ENCODE measurements at regions not wholly inside any gene's neighbourhood (a gene's known extent, or its start where the extent isn't known, plus 50 kb on each side); places are given as distances from the start of the nearest gene placed in this dataset.

GRCh38 chr2:120982598-120982997, 246.9 kb downstream of the GLI2 start:
- no peak overlapping the region for H3K27ac ChIP-seq (ENCODE audit: low read depth, low read length)
- no peaks in the 10 kb centered on the region for H3K79me2 ChIP-seq (ENCODE audit: insufficient read depth, low read length)
- no peak overlapping the region for H3K4me2 ChIP-seq (ENCODE audit: low read length)
- no peak overlapping the region for H3K4me3 ChIP-seq (ENCODE audit: insufficient read depth, low read depth, low read length)
- H3K9me3 ChIP-seq (ENCODE audit: insufficient read depth, low read depth, low read length) = no peaks in the 10 kb centered on the region
- H3K36me3 Mint-ChIP-seq (ENCODE audit: low read depth, unreplicated experiment) = peaks cover 38% of the 10 kb centered on the region
- TF ChIP-seq, protein P1, sequence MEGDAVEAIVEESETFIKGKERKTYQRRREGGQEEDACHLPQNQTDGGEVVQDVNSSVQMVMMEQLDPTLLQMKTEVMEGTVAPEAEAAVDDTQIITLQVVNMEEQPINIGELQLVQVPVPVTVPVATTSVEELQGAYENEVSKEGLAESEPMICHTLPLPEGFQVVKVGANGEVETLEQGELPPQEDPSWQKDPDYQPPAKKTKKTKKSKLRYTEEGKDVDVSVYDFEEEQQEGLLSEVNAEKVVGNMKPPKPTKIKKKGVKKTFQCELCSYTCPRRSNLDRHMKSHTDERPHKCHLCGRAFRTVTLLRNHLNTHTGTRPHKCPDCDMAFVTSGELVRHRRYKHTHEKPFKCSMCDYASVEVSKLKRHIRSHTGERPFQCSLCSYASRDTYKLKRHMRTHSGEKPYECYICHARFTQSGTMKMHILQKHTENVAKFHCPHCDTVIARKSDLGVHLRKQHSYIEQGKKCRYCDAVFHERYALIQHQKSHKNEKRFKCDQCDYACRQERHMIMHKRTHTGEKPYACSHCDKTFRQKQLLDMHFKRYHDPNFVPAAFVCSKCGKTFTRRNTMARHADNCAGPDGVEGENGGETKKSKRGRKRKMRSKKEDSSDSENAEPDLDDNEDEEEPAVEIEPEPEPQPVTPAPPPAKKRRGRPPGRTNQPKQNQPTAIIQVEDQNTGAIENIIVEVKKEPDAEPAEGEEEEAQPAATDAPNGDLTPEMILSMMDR (IDR thresholded peaks at IDR 0.05; ENCODE audit: insufficient read depth, low read depth, low read length) = no peak
- TF ChIP-seq EZH2 (IDR thresholded peaks at IDR 0.05; ENCODE audit: insufficient read depth, low read length) = no peak
- DNase-seq (ENCODE audit: low read depth) = no peak
- peaks cover 15% of the 10 kb centered on the region for H3K36me3 ChIP-seq (ENCODE audit: insufficient read depth, low read length)
- peaks cover 11% of the 10 kb centered on the region for H3K4me1 Mint-ChIP-seq (ENCODE audit: low read depth, unreplicated experiment)
- H3K9me3 Mint-ChIP-seq (ENCODE audit: unreplicated experiment) = peaks cover 2% of the 10 kb centered on the region
- H2AFZ ChIP-seq (ENCODE audit: low read depth, low read length) = no peak overlapping the region
- peaks cover 23% of the 10 kb centered on the region for H4K20me1 ChIP-seq (ENCODE audit: insufficient read depth, low read length)
- no peak overlapping the region for H3K9ac ChIP-seq (ENCODE audit: low read length)
- H3K27me3 Mint-ChIP-seq (ENCODE audit: low read depth, unreplicated experiment) = no peaks in the 10 kb centered on the region
- H3K27ac Mint-ChIP-seq (ENCODE audit: unreplicated experiment) = no peak overlapping the region
- H3K4me1 ChIP-seq (ENCODE audit: insufficient read depth, low read length) = no peaks in the 10 kb centered on the region
- no peak for FAIRE-seq
- H3K4me3 Mint-ChIP-seq (ENCODE audit: unreplicated experiment) = no peak overlapping the region
- no peaks in the 10 kb centered on the region for H3K27me3 ChIP-seq (ENCODE audit: insufficient read depth, low read length)

GRCh38 chr2:120983344-120983743, 247.7 kb downstream of the GLI2 start:
- FAIRE-seq = no peak

GRCh38 chr2:120984046-120984445, 248.4 kb downstream of the GLI2 start:
- Mint-ChIP-seq H3K4me3 (ENCODE audit: unreplicated experiment) (no peak overlapping the region), H3K9me3 (ENCODE audit: unreplicated experiment) (peaks cover 2% of the 10 kb centered on the region), H3K36me3 (ENCODE audit: low read depth, unreplicated experiment) (peaks cover 40% of the 10 kb centered on the region), H3K27ac (ENCODE audit: unreplicated experiment) (peak overlapping the region; percentile 47), H3K4me1 (ENCODE audit: low read depth, unreplicated experiment) (peaks cover 9% of the 10 kb centered on the region), H3K27me3 (ENCODE audit: low read depth, unreplicated experiment) (no peaks in the 10 kb centered on the region)
- FAIRE-seq (no peak), DNase-seq (ENCODE audit: low read depth) (no peak)
- H4K20me1 ChIP-seq (ENCODE audit: insufficient read depth, low read length) = peaks cover 23% of the 10 kb centered on the region
- no peak overlapping the region for H3K4me3 ChIP-seq (ENCODE audit: insufficient read depth, low read depth, low read length)
- H3K4me2 ChIP-seq (ENCODE audit: low read length) = no peak overlapping the region
- TF ChIP-seq, protein P1 (IDR thresholded peaks at IDR 0.05; ENCODE audit: insufficient read depth, low read depth, low read length) = no peak
- TF ChIP-seq EZH2 (IDR thresholded peaks at IDR 0.05; ENCODE audit: insufficient read depth, low read length) = no peak
- H3K9ac ChIP-seq (ENCODE audit: low read length) = no peak overlapping the region
- no peaks in the 10 kb centered on the region for H3K27me3 ChIP-seq (ENCODE audit: insufficient read depth, low read length)
- H3K27ac ChIP-seq (ENCODE audit: low read depth, low read length) = no peak overlapping the region
- H3K36me3 ChIP-seq (ENCODE audit: insufficient read depth, low read length) = peaks cover 15% of the 10 kb centered on the region
- H3K79me2 ChIP-seq (ENCODE audit: insufficient read depth, low read length) = no peaks in the 10 kb centered on the region
- no peaks in the 10 kb centered on the region for H3K9me3 ChIP-seq (ENCODE audit: insufficient read depth, low read depth, low read length)
- no peaks in the 10 kb centered on the region for H3K4me1 ChIP-seq (ENCODE audit: insufficient read depth, low read length)
- no peak overlapping the region for H2AFZ ChIP-seq (ENCODE audit: low read depth, low read length)

More at GRCh38 chr2:120983344-120983743, 247.7 kb downstream of the GLI2 start:
- TF ChIP-seq EZH2 (IDR thresholded peaks at IDR 0.05; ENCODE audit: insufficient read depth, low read length) = no peak
- TF ChIP-seq, protein P1 (IDR thresholded peaks at IDR 0.05; ENCODE audit: insufficient read depth, low read depth, low read length) = no peak
- H3K9ac ChIP-seq (ENCODE audit: low read length) = no peak overlapping the region
- Mint-ChIP-seq H3K9me3 (ENCODE audit: unreplicated experiment) (peaks cover 2% of the 10 kb centered on the region), H3K4me3 (ENCODE audit: unreplicated experiment) (no peak overlapping the region), H3K36me3 (ENCODE audit: low read depth, unreplicated experiment) (peaks cover 41% of the 10 kb centered on the region), H3K27ac (ENCODE audit: unreplicated experiment) (no peak overlapping the region), H3K4me1 (ENCODE audit: low read depth, unreplicated experiment) (peaks cover 11% of the 10 kb centered on the region), H3K27me3 (ENCODE audit: low read depth, unreplicated experiment) (no peaks in the 10 kb centered on the region)
- no peak overlapping the region for H3K27ac ChIP-seq (ENCODE audit: low read depth, low read length)
- H3K4me2 ChIP-seq (ENCODE audit: low read length) = no peak overlapping the region
- H2AFZ ChIP-seq (ENCODE audit: low read depth, low read length) = no peak overlapping the region
- H4K20me1 ChIP-seq (ENCODE audit: insufficient read depth, low read length) = peaks cover 23% of the 10 kb centered on the region
- H3K9me3 ChIP-seq (ENCODE audit: insufficient read depth, low read depth, low read length) = no peaks in the 10 kb centered on the region
- DNase-seq (ENCODE audit: low read depth) = no peak
- no peaks in the 10 kb centered on the region for H3K27me3 ChIP-seq (ENCODE audit: insufficient read depth, low read length)
- H3K4me3 ChIP-seq (ENCODE audit: insufficient read depth, low read depth, low read length) = no peak overlapping the region
- no peaks in the 10 kb centered on the region for H3K4me1 ChIP-seq (ENCODE audit: insufficient read depth, low read length)
- H3K36me3 ChIP-seq (ENCODE audit: insufficient read depth, low read length) = peaks cover 15% of the 10 kb centered on the region
- no peaks in the 10 kb centered on the region for H3K79me2 ChIP-seq (ENCODE audit: insufficient read depth, low read length)
